Lung (tissue), 11 donors: ENCODE measurements at regions not wholly inside any gene's neighbourhood (a gene's known extent, or its start where the extent isn't known, plus 50 kb on each side); places are given as distances from the start of the nearest gene placed in this dataset.

Experiments used
- ATAC-seq: fragments of 200-7000 bp; cut with Tn5 transposase; one replicate; pipeline ENCODE4 v1.9.1; 2020; ENCODE audit warnings: moderate number of reproducible peaks; ENCODE audit not compliant: insufficient read depth, low FRiP score
- DNase-seq, 3 donors: peaks; one replicate each; pipeline ENCODE4 v3.0.0-alpha.2; 2013 to 2017
- H3K27ac ChIP-seq, 2 donors: one replicate each; pipeline ENCODE4 v1.5.1; 2013; ENCODE audit warnings: mild to moderate bottlenecking in 2 of 2, moderate library complexity in 2 of 2, control low read depth in 1 of 2, inconsistent platforms in 1 of 2, low read depth in 1 of 2, low read length in 1 of 2
- H3K27me3 ChIP-seq, 3 donors: one replicate each; pipeline ENCODE4 v1.5.1; 2013; ENCODE audit warnings: low read length in 2 of 3; ENCODE audit not compliant: control insufficient read depth in 3 of 3, insufficient read depth in 3 of 3
- H3K36me3 ChIP-seq, 4 donors: one replicate each; pipeline ENCODE4 v1.5.1; 2013; ENCODE audit warnings: low read length in 4 of 4, mild to moderate bottlenecking in 1 of 4, moderate library complexity in 1 of 4; ENCODE audit not compliant: control insufficient read depth in 4 of 4, insufficient read depth in 4 of 4
- H3K4me1 ChIP-seq, 5 donors: one replicate each; pipeline ENCODE4 v1.5.1; 2013; ENCODE audit warnings: low read length in 5 of 5, mild to moderate bottlenecking in 2 of 5, moderate library complexity in 1 of 5; ENCODE audit not compliant: control insufficient read depth in 5 of 5, insufficient read depth in 5 of 5
- H3K4me3 ChIP-seq: one replicate; pipeline ENCODE4 v1.5.1; 2013; ENCODE audit warnings: mild to moderate bottlenecking, control low read depth, moderate library complexity
- H3K9ac ChIP-seq, 2 donors: one replicate each; pipeline ENCODE4 v1.5.1; 2013; ENCODE audit warnings: low read length in 2 of 2, control low read depth in 1 of 2; ENCODE audit not compliant: insufficient read depth in 1 of 2
- H3K9me3 ChIP-seq, 4 donors: one replicate each; pipeline ENCODE4 v1.5.1; 2013; ENCODE audit warnings: low read length in 3 of 4, mild to moderate bottlenecking in 1 of 4, moderate library complexity in 1 of 4; ENCODE audit not compliant: control insufficient read depth in 4 of 4, insufficient read depth in 3 of 4
- CTCF ChIP-seq: IDR thresholded peaks from 2 replicates; pipeline ENCODE4 v1.5.1; 2012; ENCODE audit warnings: mild to moderate bottlenecking; ENCODE audit errors: control extremely low read depth, extremely low read depth
- WGBS, 2 donors: extraction: QIAGEN DNeasy Blood & Tissue Kit; methylation state at CpG; one replicate each; pipeline ENCODE4 v1.1.7; 2013; 5-methylcytosine and 5-hydroxymethylcytosine counted together
- donor health status: control.
- donor health status: control.
- donor health status: Bipolar disorder and iron deficiency.
- donor health status: healthy.
- donor health status: DM: yes; HTN: yes; CAD: no.

DNA sequence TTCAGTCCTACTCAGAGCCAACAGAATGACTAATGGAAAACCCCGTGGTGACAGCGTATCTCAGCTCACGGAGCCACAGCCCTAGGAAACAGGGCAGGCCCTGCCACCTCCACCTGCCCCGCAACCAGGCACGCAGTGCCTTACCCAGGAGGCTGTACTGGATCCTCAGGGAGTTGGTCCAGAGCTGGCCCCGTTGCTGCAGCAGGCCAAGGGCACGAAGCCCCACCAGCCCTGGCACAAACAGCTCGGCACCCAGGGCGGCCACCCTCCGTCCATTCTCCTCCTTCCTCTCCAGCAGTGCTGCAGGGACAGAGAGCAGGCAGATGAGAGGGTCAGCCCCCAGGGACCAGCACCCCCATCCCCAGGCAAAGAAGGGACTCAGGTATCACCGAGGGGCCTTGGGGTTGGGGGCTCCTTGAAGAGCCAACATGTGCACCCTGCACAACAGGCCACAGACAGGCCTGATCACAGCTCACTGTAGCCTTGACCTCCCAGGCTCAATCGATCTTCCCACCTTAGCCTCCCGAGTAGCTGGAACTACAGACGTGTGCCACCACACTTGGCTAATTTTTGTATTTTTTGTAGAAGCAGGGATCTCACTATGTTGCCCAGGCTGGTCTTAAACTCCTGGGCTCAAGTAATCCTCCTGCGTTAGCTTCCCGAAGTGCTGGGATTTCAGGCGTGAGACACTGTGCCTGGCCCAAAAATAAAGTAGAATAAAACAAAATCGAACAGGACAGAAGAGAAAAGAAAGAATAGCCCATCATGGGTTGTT lies 115.7 kb downstream of the RMI2 start:
- Histone ChIP-seq H3K4me1 (peaks cover 0 to 2% (median 0%) of the 10 kb centered on the region in 5 donors), H3K27ac (no peak overlapping the region), H3K36me3 (no peaks in the 10 kb centered on the region), H3K9ac (no peak overlapping the region), H3K9me3 (no peaks in the 10 kb centered on the region), H3K27me3 (peaks cover 0 to 2% (median 0%) of the 10 kb centered on the region in 3 donors), H3K4me3 (no peak overlapping the region)
- no peak for TF ChIP-seq CTCF
- ATAC-seq: no peak
- no peak for DNase-seq
- 85 to 86% methylated on average over 18 of the region's 18 CpGs for WGBS, 2 donors

DNA sequence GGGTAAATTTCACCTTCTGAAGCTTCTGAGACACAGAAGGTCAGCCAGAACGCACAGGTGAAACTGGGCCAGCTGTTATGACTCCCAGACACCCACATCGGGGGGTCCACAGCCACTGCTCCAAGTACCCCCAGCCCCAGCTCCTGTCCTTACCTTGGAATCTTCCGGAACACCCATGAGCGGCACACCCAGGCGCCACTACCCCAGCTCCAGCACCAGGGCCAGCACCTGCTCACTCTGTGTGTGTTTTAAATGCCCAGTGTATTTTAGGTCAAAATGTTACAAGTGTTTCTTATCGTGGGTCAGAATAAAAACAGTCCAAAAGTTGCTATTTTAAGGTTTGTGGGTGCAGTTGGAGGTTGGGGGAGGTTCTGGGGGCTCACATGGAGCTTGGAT lies 116.3 kb downstream of the RMI2 start:
- no peak overlapping the region for H3K27ac ChIP-seq
- H3K27me3 ChIP-seq: peaks cover 0 to 2% (median 0%) of the 10 kb centered on the region in 3 donors
- no peak overlapping the region for H3K4me3 ChIP-seq
- no peak overlapping the region for H3K9ac ChIP-seq
- peaks cover 0 to 2% (median 0%) of the 10 kb centered on the region in 5 donors for H3K4me1 ChIP-seq
- TF ChIP-seq CTCF: no peak
- 84% methylated on average over 6 of the region's 6 CpGs for WGBS, 2 donors
- no peaks in the 10 kb centered on the region for H3K36me3 ChIP-seq
- no peak for DNase-seq
- H3K9me3 ChIP-seq: no peaks in the 10 kb centered on the region
- no peak for ATAC-seq

DNA sequence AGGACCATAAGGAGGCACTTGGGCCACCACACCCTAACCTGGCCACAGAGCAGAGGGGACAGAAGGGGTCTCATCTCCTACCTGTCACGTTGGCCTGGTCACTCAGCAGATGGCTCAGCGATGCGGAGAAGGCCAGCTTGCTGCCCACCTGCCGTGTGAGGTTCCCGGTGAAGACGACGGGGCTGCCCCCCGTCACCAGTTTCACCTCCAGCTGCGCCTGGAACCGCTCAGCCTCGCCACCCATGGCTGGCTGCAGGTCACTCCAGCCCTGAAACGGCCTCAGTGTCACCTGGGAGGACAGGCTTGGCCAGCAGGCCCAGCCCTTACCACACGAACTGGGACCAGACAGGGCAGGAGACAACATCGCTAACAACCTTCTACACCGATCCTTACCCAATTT lies 116.8 kb downstream of the RMI2 start:
- no peak for DNase-seq
- no peak for TF ChIP-seq CTCF
- no peak overlapping the region for H3K4me3 ChIP-seq
- H3K4me1 ChIP-seq: peaks cover 0 to 2% (median 0%) of the 10 kb centered on the region in 5 donors
- WGBS, 2 donors: 93 to 94% methylated on average over 15 of the region's 15 CpGs
- H3K27ac ChIP-seq: no peak overlapping the region
- H3K36me3 ChIP-seq: no peaks in the 10 kb centered on the region
- no peaks in the 10 kb centered on the region for H3K9me3 ChIP-seq
- H3K27me3 ChIP-seq: peaks cover 0 to 2% (median 0%) of the 10 kb centered on the region in 3 donors
- no peak for ATAC-seq
- H3K9ac ChIP-seq: no peak overlapping the region
